Activated T-cell treated with anti-CD3 and anti-CD28 coated beads, Interleukin-2, amount 50 U/mL, for 24 hours (primary cell): ENCODE measurements at regions not wholly inside any gene's neighbourhood (a gene's known extent, or its start where the extent isn't known, plus 50 kb on each side); places are given as distances from the start of the nearest gene placed in this dataset.

Experiments used
- DNase-seq: peaks from one replicate; pipeline ENCODE4 v3.0.0-alpha.2; 2020
- H3K27ac Mint-ChIP-seq: 2 replicates; pipeline ENCODE4 v1.8.0; 2020; ENCODE audit warnings: mild to moderate bottlenecking, mixed read lengths
- H3K27me3 Mint-ChIP-seq: 2 replicates; pipeline ENCODE4 v1.8.0; 2020; ENCODE audit warnings: mixed read lengths
- H3K36me3 Mint-ChIP-seq: 2 replicates; pipeline ENCODE4 v1.8.0; 2020; ENCODE audit warnings: low read depth, mixed read lengths
- H3K4me1 Mint-ChIP-seq: 2 replicates; pipeline ENCODE4 v1.8.0; 2020; ENCODE audit warnings: low read depth, mixed read lengths
- H3K4me3 Mint-ChIP-seq: 2 replicates; pipeline ENCODE4 v1.8.0; 2020; ENCODE audit warnings: mild to moderate bottlenecking, moderate library complexity, mixed read lengths
- H3K9me3 Mint-ChIP-seq: 2 replicates; pipeline ENCODE4 v1.8.0; 2020; ENCODE audit warnings: mixed read lengths

DNA sequence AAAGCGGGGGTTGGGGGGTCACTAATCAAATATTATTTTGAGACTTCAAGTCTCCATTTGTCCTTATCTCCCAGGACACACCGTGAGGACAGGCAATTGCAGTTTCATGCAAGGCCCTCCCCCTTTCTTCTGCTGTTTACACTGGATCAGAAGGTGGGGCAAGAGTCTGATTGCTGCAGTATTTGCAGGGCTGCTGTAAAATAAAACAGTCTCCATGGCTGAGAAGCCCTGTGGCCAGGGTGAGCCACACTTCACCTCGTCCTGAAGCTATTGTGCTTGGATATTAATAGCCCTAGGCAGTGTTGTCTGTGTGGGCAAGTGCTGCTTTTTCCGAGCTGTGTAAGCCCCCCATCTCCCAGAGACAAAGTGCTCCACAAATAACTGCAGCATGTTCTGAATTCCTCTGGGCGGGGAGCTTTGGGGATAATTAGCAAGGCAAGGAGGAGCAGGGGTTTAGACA lies 187.4 kb upstream of the NTF3 start:
- Mint-ChIP-seq H3K4me1 (no peaks in the 10 kb centered on the region), H3K36me3 (no peaks in the 10 kb centered on the region), H3K9me3 (no peaks in the 10 kb centered on the region), H3K27ac (no peak overlapping the region), H3K4me3 (no peak overlapping the region), H3K27me3 (peaks cover 9% of the 10 kb centered on the region)
- no peak for DNase-seq

DNA sequence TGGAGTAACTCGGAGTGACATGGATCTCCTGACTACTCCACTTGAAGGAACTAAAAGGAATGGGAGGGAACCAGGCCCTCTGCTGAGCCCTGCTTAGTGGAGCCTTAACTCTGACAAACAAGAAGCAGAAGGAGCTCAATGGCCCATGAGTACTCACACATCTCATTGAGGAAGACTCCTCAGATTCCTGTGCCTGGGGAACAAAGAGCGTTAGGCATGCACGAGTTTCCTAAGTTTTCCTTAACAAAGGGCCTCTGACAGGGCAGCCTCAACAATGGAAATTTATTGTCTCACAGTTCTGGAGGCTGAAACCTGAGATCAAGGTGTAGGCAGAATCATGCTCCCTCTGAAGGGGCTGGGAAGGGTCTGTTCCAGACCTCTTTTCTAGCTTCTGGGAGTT lies 185.7 kb upstream of the NTF3 start:
- Mint-ChIP-seq H3K4me3 (no peak overlapping the region), H3K9me3 (no peaks in the 10 kb centered on the region), H3K4me1 (no peaks in the 10 kb centered on the region), H3K27me3 (peaks cover 6% of the 10 kb centered on the region), H3K27ac (no peak overlapping the region), H3K36me3 (no peaks in the 10 kb centered on the region)
- no peak for DNase-seq

DNA sequence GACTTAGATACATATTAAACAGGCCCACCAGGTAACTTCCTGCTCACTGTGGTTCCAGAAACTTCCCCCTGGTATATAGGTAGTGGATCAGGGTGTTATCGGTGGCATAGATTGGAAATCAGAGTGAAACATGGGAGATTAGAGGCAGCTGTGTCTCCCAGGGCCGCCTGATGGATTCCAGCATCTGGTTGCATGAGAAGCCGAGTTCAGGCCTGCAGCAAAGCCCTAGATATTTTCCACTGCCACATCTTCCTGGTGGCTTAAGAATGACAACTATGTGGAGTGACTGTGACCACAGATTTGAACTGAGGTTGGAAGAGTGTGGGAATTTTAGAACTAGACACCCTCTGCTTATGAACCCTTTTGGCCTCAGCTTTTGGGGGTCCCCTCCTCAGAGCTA lies 184.8 kb upstream of the NTF3 start:
- peaks cover 4% of the 10 kb centered on the region for H3K27me3 Mint-ChIP-seq
- DNase-seq, result no peak

DNA sequence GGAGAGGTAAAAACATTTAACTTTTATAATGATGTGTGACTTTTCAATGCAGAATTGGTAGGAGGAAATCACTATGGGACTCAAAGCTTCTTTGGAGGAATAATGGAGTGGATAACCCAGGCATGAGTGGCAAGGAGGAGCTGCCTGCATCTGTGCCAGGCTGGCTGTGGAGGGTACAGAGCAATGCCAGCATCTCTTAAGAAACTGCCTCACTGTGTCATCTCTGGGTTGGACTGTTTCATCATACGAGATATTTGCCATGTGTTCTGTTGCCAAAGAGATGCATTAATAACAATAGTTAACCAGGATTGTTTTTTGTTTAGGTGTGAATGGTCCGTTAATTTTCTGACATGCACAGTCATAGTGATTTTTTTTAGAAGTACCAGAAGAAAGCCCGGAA lies 183.7 kb upstream of the NTF3 start:
- no peak overlapping the region for H3K27ac Mint-ChIP-seq
- H3K36me3 Mint-ChIP-seq, result no peaks in the 10 kb centered on the region
- H3K4me3 Mint-ChIP-seq, result no peak overlapping the region
- no peaks in the 10 kb centered on the region for H3K4me1 Mint-ChIP-seq
- peaks cover 4% of the 10 kb centered on the region for H3K27me3 Mint-ChIP-seq
- H3K9me3 Mint-ChIP-seq, result no peaks in the 10 kb centered on the region
- DNase-seq, result no peak

More for the DNA sequence above, 184.8 kb upstream of the NTF3 start:
- no peak overlapping the region for H3K27ac Mint-ChIP-seq
- no peaks in the 10 kb centered on the region for H3K36me3 Mint-ChIP-seq
- no peaks in the 10 kb centered on the region for H3K9me3 Mint-ChIP-seq
- no peak overlapping the region for H3K4me3 Mint-ChIP-seq
- no peaks in the 10 kb centered on the region for H3K4me1 Mint-ChIP-seq

DNA sequence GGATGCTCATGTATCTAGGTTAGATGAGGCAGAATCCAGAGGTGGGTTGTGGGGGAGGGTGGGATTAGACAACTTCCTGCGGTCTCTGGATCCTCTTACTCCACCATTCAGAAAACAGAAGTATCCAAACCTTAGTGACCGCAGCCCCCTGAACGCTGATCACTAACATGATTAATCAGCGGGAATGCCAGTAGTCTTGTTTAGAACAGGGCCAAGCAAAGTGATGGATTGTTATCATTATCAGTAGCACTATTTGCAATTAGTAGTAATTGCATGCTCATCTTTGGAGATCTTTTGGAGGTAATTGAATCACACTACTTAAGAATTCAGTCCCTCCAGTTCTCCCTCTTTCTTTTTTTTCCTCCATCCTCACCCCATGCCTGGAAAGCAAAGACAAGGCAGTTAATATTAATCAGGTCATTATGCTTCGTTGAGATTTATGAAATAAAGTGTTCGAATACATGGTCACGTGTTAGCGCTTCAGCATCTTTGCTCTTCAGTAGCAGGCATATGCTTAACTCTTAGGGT lies 182.8 kb upstream of the NTF3 start:
- Mint-ChIP-seq H3K9me3 (no peaks in the 10 kb centered on the region), H3K27me3 (peaks cover 4% of the 10 kb centered on the region), H3K27ac (no peak overlapping the region), H3K4me3 (no peak overlapping the region), H3K4me1 (no peaks in the 10 kb centered on the region), H3K36me3 (no peaks in the 10 kb centered on the region)
- DNase-seq, result no peak

DNA sequence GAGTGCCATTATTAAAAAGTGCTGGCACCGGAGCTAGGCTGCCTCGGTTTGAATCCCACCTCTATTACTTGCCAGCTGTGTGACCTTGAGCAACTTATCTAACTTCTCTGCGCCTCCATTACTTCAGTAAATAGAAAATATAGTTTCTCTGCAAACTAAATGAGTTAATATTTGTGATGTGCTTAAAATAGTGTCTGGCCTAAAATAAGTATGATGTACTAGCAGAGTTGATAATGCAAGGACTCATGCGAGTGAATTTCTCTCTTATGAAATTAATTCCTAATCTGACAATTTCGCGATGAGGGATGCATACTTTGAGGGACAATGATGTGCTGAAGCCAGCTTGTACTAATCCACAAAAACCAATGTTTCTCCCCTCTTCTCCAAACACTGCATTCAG lies 180.8 kb upstream of the NTF3 start:
- peaks cover under 1% of the 10 kb centered on the region for H3K27me3 Mint-ChIP-seq
- no peaks in the 10 kb centered on the region for H3K36me3 Mint-ChIP-seq
- no peak overlapping the region for H3K4me3 Mint-ChIP-seq
- no peak overlapping the region for H3K27ac Mint-ChIP-seq
- H3K4me1 Mint-ChIP-seq, result no peaks in the 10 kb centered on the region
- no peaks in the 10 kb centered on the region for H3K9me3 Mint-ChIP-seq
- no peak for DNase-seq

DNA sequence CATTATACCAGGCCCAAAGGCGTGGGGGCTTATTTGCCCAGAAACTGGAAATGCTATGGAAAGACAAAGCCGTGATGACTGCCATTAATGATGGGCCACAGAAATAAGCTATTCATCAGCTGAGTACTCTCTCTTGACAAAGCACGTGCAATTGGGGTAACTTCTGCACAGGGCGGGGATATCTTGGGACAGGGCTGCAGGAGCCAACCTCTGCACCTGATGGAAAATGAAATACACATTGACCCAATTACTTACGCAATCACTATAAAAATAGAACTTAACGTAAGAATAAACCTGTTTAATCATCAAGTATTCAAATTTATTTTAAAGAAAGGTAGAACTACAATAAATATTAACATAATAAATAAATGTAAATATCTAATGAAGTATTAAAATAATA lies 180.1 kb upstream of the NTF3 start:
- Mint-ChIP-seq H3K9me3 (no peaks in the 10 kb centered on the region), H3K4me1 (no peaks in the 10 kb centered on the region), H3K4me3 (no peak overlapping the region), H3K27me3 (no peaks in the 10 kb centered on the region), H3K27ac (no peak overlapping the region), H3K36me3 (no peaks in the 10 kb centered on the region)
- DNase-seq, result no peak

DNA sequence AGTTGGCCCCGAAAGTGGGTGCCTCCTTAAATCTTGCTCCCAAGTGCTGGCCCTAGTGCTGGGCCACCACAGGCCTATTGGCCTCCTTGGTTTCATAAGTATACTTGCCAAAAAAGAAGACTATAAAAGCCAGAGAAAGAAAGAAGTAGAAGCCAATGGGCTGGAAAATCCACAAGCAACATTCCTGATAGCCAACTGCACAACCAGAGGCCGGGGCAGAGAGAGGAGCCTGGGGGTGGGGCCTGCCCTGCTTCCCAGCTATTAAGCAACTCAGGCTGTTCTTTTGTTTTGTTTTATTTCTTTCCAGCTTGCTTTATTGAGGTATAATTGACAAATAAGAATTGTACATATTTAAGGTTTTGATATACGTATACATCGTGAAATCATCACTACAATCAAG lies 177.2 kb upstream of the NTF3 start:
- Mint-ChIP-seq H3K36me3 (no peaks in the 10 kb centered on the region), H3K27ac (no peak overlapping the region), H3K9me3 (no peaks in the 10 kb centered on the region), H3K4me3 (no peak overlapping the region), H3K4me1 (no peaks in the 10 kb centered on the region), H3K27me3 (peaks cover 4% of the 10 kb centered on the region)
- no peak for DNase-seq

DNA sequence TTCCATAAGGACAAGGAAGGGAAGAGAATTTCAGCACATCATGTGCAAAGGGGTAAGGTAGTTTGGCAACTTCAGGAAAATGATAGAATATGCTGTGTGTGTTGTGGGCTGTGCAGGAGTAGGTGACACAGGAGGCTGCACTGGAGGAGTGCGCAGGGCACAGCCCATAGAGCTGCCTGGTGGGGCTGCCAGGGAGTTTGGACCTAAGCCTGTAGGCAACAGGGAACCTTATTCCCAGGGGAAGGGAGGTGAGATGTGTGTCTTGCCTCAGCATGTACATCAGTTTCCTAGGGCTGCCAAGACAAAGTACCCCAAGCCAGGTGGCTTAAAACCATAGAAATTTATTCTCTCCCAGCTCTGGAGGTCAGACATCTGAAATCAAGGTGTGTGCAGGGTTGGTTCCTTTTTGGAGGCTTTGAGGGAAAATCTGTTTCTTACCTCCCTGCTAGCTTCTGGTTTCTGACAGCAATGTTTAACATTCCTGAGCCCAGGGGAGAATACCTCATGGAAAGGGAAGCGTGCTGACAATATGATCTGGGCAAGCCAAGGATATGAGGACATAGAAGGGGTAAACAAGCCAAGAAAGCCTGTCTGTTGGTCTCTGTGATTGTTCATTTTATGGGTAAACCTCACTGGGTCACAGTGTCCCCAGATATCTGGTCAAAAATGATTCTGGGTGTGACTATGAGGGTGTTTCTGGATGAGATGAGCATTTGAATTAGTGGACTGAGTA lies 174.0 kb upstream of the NTF3 start:
- no peaks in the 10 kb centered on the region for H3K36me3 Mint-ChIP-seq
- no peak for DNase-seq
- H3K4me3 Mint-ChIP-seq, result no peak overlapping the region
- H3K27me3 Mint-ChIP-seq, result peaks cover 4% of the 10 kb centered on the region
- no peaks in the 10 kb centered on the region for H3K9me3 Mint-ChIP-seq
- no peaks in the 10 kb centered on the region for H3K4me1 Mint-ChIP-seq
- H3K27ac Mint-ChIP-seq, result no peak overlapping the region

DNA sequence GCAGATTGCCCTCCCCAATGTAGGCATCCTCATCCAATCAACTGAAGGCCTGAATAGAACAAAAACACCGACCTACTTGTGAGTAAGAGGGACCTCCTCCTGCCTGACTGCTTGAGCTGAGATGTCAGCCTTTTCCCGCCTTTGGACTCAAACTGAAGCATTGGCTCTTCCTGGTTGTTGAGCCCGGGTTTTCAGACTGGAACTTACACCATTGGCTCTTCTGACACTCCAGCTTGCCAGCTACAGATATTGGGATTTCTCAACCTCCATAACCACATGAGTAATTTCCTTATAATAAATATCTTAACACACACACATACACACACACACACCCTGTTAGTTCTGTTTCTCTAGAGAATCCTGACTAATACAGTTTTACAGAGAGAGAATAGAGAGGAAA lies 173.4 kb upstream of the NTF3 start:
- no peak overlapping the region for H3K27ac Mint-ChIP-seq
- DNase-seq, result no peak

DNA sequence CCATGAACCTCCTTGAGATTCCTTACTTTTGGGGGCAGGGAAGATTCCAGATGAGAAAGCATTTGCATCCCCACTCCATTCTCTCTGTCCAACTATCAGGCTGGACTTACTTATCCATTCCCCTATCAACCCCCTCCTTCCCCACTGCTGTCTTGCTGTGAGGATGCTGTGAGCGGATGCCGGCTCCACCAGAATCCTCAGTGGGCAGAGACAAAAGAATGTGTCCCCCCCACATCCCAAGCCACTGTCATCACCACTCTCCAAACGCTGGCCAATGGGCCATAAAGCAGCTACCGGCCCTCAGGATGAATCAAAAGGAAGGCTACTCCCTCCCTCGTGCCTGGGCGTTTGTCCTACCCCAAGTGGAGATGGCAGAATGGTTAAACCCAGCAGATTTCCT lies 173.0 kb upstream of the NTF3 start:
- peaks cover 4% of the 10 kb centered on the region for H3K27me3 Mint-ChIP-seq
- DNase-seq, result no peak
- no peak overlapping the region for H3K4me3 Mint-ChIP-seq
- no peak overlapping the region for H3K27ac Mint-ChIP-seq
- H3K36me3 Mint-ChIP-seq, result no peaks in the 10 kb centered on the region
- no peaks in the 10 kb centered on the region for H3K4me1 Mint-ChIP-seq
- no peaks in the 10 kb centered on the region for H3K9me3 Mint-ChIP-seq

More for the DNA sequence above, 173.4 kb upstream of the NTF3 start:
- H3K36me3 Mint-ChIP-seq, result no peaks in the 10 kb centered on the region
- no peaks in the 10 kb centered on the region for H3K4me1 Mint-ChIP-seq
- no peaks in the 10 kb centered on the region for H3K9me3 Mint-ChIP-seq
- H3K4me3 Mint-ChIP-seq, result no peak overlapping the region
- peaks cover 4% of the 10 kb centered on the region for H3K27me3 Mint-ChIP-seq

DNA sequence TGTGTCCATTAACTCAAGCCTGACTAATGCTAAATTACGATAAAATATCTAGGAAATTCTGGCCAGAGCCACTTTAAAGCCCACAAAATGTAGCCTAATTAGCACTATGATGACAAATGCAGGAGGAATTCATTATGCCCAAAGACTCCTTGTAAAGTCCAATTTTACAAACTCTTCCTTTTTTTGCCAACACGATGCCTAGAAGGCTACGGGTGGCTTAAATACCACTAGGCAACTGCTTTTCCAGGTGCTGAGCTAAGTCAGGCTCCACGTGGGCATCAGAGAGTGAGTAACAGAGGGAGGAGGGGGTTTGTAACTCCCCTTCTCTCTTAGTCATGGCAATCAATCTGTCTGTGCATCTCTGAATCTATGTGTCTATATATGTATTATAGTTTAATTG lies 172.4 kb upstream of the NTF3 start:
- H3K9me3 Mint-ChIP-seq, result no peaks in the 10 kb centered on the region
- H3K27ac Mint-ChIP-seq, result no peak overlapping the region
- H3K4me1 Mint-ChIP-seq, result no peaks in the 10 kb centered on the region
- no peaks in the 10 kb centered on the region for H3K36me3 Mint-ChIP-seq
- no peak overlapping the region for H3K4me3 Mint-ChIP-seq
- DNase-seq, result no peak
- H3K27me3 Mint-ChIP-seq, result peaks cover 4% of the 10 kb centered on the region

DNA sequence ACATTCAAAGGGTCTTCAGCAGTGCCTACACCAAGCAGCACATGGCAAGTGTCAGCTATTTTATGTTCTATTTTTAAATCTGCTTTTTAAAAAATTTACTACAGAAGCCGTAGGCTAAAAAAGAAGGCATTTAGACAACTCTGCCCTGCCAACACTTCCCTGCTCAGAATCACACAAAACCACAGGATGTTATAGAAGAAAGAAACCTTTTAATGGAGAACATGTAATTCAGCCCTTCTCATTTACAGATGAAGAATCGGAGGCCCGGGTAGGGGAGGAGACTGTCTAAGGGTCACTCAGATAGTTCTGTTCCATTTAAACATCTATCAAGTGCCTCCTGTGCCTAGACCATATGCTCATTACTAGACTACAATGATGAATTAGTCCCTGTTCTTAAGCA lies 171.8 kb upstream of the NTF3 start:
- Mint-ChIP-seq H3K27me3 (peaks cover 4% of the 10 kb centered on the region), H3K4me1 (no peaks in the 10 kb centered on the region), H3K4me3 (no peak overlapping the region), H3K36me3 (no peaks in the 10 kb centered on the region), H3K27ac (no peak overlapping the region), H3K9me3 (no peaks in the 10 kb centered on the region)
- no peak for DNase-seq

DNA sequence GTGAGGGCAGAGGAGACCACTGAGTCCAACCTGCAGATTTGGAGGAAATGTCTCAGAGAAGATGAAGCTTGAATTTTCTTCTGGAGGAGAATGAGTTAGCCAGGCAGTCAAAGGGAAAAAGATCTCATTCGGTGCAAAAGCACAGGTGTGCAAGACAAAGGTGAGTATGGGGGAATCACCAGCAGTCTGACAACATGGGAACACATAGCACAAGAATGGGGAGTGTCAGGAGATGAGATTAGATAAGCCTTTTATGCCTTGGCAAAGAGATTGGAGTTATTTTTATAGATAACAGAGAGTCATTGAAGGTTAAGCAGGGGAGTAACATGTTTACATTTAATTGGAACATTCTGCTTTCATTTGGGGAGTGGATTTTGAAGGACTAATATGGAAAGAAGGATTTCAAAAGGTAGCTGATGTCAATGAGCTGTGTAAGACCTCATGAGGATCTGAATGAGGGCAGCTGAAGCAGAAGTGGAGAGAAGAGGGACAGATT lies 171.3 kb upstream of the NTF3 start:
- no peak for DNase-seq
- H3K36me3 Mint-ChIP-seq, result no peaks in the 10 kb centered on the region
- H3K27me3 Mint-ChIP-seq, result peaks cover 4% of the 10 kb centered on the region
- H3K27ac Mint-ChIP-seq, result no peak overlapping the region
- no peak overlapping the region for H3K4me3 Mint-ChIP-seq
- no peaks in the 10 kb centered on the region for H3K9me3 Mint-ChIP-seq
- no peaks in the 10 kb centered on the region for H3K4me1 Mint-ChIP-seq

DNA sequence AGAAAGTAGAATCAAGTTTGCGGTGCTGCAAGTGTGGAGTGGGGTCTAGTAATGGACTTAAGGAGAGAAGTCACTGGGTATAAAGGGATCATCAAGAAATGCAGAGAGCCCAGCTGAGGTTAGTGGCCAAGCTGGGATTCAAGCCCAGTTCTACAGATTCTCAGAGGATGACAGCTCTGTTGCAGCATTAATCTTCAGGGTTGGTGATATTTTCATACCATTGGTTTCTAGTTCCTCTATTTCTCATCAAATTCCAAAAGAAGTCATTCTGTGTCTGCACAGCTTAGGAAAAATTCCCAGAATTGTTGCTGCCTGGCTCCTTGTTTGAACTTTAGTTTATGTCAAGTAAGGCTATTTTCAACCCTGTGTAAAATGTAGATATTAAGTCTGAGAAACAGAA lies 169.5 kb upstream of the NTF3 start:
- H3K9me3 Mint-ChIP-seq, result no peaks in the 10 kb centered on the region
- H3K27me3 Mint-ChIP-seq, result peaks cover 7% of the 10 kb centered on the region
- H3K36me3 Mint-ChIP-seq, result no peaks in the 10 kb centered on the region
- no peak overlapping the region for H3K27ac Mint-ChIP-seq
- no peak for DNase-seq
- H3K4me3 Mint-ChIP-seq, result no peak overlapping the region
- no peaks in the 10 kb centered on the region for H3K4me1 Mint-ChIP-seq
